ENCODE measurements at regions not wholly inside any gene's neighbourhood (a gene's known extent, or its start where the extent isn't known, plus 50 kb on each side); places are given as distances from the start of the nearest gene placed in this dataset.
"Not testable (repeated sequence)": the region's sequence is repeated elsewhere in the genome, so short reads cannot be mapped to it uniquely, and the experiment has no call there.

GRCh38 chr4:105068516-105068915, 78.2 kb upstream of the TET2 start:
- Histone ChIP-seq H3K9me3 (no peaks in the 10 kb centered on the region), H3K36me3 (no peaks in the 10 kb centered on the region), H3K27me3 (no peaks in the 10 kb centered on the region), H3K4me2 (no peak overlapping the region), H3K27ac (no peak overlapping the region), H3K4me1 (peaks cover 7% of the 10 kb centered on the region), H4K20me1 (no peaks in the 10 kb centered on the region), H3K4me3 (no peak overlapping the region), H3K9ac (no peak overlapping the region)
- no peak for TF ChIP-seq Cebpa-rat (IDR thresholded peaks at IDR 0.05)

- not testable (repeated sequence) for H3K4me1 ChIP-seq, H3K36me3 ChIP-seq, H3K9ac ChIP-seq, H3K27me3 ChIP-seq, H3K4me3 ChIP-seq, H3K9me3 ChIP-seq, H3K27ac ChIP-seq, H3K4me2 ChIP-seq, H4K20me1 ChIP-seq
Measured at GRCh38 chr4:105072095-105072494, 74.6 kb upstream of the TET2 start.

- H3K27me3 ChIP-seq = no peaks in the 10 kb centered on the region
- H3K4me2 ChIP-seq = no peak overlapping the region
- H3K9ac ChIP-seq = no peak overlapping the region
- H3K36me3 ChIP-seq = no peaks in the 10 kb centered on the region
- no peaks in the 10 kb centered on the region for H4K20me1 ChIP-seq
- no peaks in the 10 kb centered on the region for H3K9me3 ChIP-seq
- H3K4me1 ChIP-seq = peaks cover under 1% of the 10 kb centered on the region; the same call in 1 of the 2 replicates
- no peak overlapping the region for H3K27ac ChIP-seq
- H3K4me3 ChIP-seq = no peak overlapping the region
- TF ChIP-seq Cebpa-rat (IDR thresholded peaks at IDR 0.05) = no peak
Measured at GRCh38 chr4:105074097-105074496, 72.6 kb upstream of the TET2 start.

- Histone ChIP-seq H4K20me1 (no peaks in the 10 kb centered on the region), H3K36me3 (no peaks in the 10 kb centered on the region), H3K9ac (no peak overlapping the region), H3K4me3 (no peak overlapping the region), H3K4me2 (no peak overlapping the region), H3K9me3 (no peaks in the 10 kb centered on the region), H3K27me3 (no peaks in the 10 kb centered on the region), H3K27ac (no peak overlapping the region), H3K4me1 (no peaks in the 10 kb centered on the region)
- no peak for TF ChIP-seq Cebpa-rat (IDR thresholded peaks at IDR 0.05)
Measured at GRCh38 chr4:105075045-105075444, 71.6 kb upstream of the TET2 start.

GRCh38 chr4:105088110-105088879, 58.4 kb upstream of the TET2 start:
- no peak for TF ChIP-seq Cebpa-rat (IDR thresholded peaks at IDR 0.05)
- peaks cover 5% of the 10 kb centered on the region; the same call in 1 of the 2 replicates for H3K9me3 ChIP-seq
- no peaks in the 10 kb centered on the region for H3K27me3 ChIP-seq
- H3K4me1 ChIP-seq = no peaks in the 10 kb centered on the region
- H3K9ac ChIP-seq = no peak overlapping the region
- H3K36me3 ChIP-seq = no peaks in the 10 kb centered on the region
- H3K4me2 ChIP-seq = no peak overlapping the region
- no peak overlapping the region for H3K4me3 ChIP-seq
- no peak overlapping the region for H3K27ac ChIP-seq
- no peaks in the 10 kb centered on the region for H4K20me1 ChIP-seq

GRCh38 chr4:105092356-105092755, 54.3 kb upstream of the TET2 start:
- no peak overlapping the region for H3K4me2 ChIP-seq
- no peaks in the 10 kb centered on the region for H3K27me3 ChIP-seq
- H4K20me1 ChIP-seq = no peaks in the 10 kb centered on the region
- H3K9ac ChIP-seq = no peak overlapping the region
- H3K36me3 ChIP-seq = no peaks in the 10 kb centered on the region
- TF ChIP-seq Cebpa-rat (IDR thresholded peaks at IDR 0.05) = no peak
- no peaks in the 10 kb centered on the region for H3K4me1 ChIP-seq
- H3K9me3 ChIP-seq = peaks cover 8% of the 10 kb centered on the region
- H3K4me3 ChIP-seq = no peak overlapping the region
- no peak overlapping the region for H3K27ac ChIP-seq

- no peaks in the 10 kb centered on the region for H3K36me3 ChIP-seq
- H3K4me2 ChIP-seq = no peak overlapping the region
- no peaks in the 10 kb centered on the region for H3K27me3 ChIP-seq
- no peaks in the 10 kb centered on the region for H4K20me1 ChIP-seq
- peaks cover 11% of the 10 kb centered on the region for H3K9me3 ChIP-seq
- H3K9ac ChIP-seq = no peak overlapping the region
- no peak for TF ChIP-seq Cebpa-rat (IDR thresholded peaks at IDR 0.05)
- H3K27ac ChIP-seq = no peak overlapping the region
- H3K4me1 ChIP-seq = no peaks in the 10 kb centered on the region
- H3K4me3 ChIP-seq = no peak overlapping the region
Measured at GRCh38 chr4:105092768-105093167, 53.9 kb upstream of the TET2 start.

- Histone ChIP-seq H3K36me3 (no peaks in the 10 kb centered on the region), H3K27ac (no peak overlapping the region), H3K4me1 (no peaks in the 10 kb centered on the region), H4K20me1 (no peaks in the 10 kb centered on the region), H3K4me2 (no peak overlapping the region), H3K27me3 (no peaks in the 10 kb centered on the region), H3K9ac (no peak overlapping the region), H3K4me3 (no peak overlapping the region), H3K9me3 (peaks cover 11% of the 10 kb centered on the region)
- TF ChIP-seq Cebpa-rat (IDR thresholded peaks at IDR 0.05) = no peak
Measured at GRCh38 chr4:105093975-105094374, 52.7 kb upstream of the TET2 start.

All from BLaER1 (cell line).